ENCODE measurements at regions not wholly inside any gene's neighbourhood (a gene's known extent, or its start where the extent isn't known, plus 50 kb on each side); places are given as distances from the start of the nearest gene placed in this dataset.

- TF ChIP-seq CTCF (conservative IDR thresholded peaks at IDR 0.05; ENCODE audit: low read length) (no peak), EZH2phosphoT487 (IDR thresholded peaks at IDR 0.05; ENCODE audit: borderline replicate concordance) (no peak)
Observed at GRCh38 chr20:39298121-39298520, 336.0 kb downstream of the DHX35 start.
